Stimulated activated CD8-positive, alpha-beta memory T cell treated with anti-CD3 and anti-CD28 coated beads, Interleukin-7, amount 100 ng/mL, for 1 hour (primary cell): ENCODE measurements at regions not wholly inside any gene's neighbourhood (a gene's known extent, or its start where the extent isn't known, plus 50 kb on each side); places are given as distances from the start of the nearest gene placed in this dataset.
"Not testable (repeated sequence)": the region's sequence is repeated elsewhere in the genome, so short reads cannot be mapped to it uniquely, and the experiment has no call there.

Source experiments
- DNase-seq, 2 donors: peaks; one replicate each; pipeline ENCODE4 v3.0.0-alpha.2; 2020; ENCODE audit warnings: low read depth in 2 of 2

DNA sequence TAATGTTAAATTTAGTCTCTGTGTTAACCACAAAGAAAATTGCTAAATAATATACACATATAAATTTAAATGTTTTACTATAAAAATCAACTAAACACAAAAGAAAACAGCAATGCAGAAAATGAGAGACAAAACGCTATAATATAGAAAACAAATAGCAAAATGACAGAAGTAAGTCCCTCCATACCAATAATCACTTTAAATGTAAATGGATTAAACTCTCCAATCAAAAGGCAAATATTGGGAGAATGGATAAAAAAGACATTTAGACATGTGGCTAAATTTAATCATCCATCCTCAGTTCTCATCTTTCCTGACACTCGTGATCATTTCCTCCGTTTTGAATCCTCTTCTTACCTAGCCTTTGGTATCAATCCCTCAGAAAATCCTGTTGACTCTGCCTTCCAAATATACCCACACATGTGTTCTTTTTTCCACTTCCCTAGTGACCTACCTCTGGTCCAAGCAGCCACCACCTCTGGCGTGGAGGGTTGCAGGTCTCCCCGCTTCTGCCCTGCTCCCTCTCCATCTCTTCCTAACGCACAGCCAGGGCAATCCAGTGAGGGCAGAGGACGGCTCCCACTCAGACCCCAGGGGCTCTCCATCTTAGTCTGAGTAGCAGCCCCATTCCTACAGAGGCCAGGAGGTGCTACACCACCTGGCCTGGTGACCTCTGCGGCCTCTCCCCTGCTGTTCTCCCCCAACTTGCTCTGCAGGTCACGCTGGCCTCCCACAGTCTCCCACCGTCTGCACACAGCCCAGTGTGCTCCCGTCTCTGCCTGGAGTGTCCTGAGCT, 149.2 kb downstream of the RNASET2 start:
- no peak for DNase-seq

DNA sequence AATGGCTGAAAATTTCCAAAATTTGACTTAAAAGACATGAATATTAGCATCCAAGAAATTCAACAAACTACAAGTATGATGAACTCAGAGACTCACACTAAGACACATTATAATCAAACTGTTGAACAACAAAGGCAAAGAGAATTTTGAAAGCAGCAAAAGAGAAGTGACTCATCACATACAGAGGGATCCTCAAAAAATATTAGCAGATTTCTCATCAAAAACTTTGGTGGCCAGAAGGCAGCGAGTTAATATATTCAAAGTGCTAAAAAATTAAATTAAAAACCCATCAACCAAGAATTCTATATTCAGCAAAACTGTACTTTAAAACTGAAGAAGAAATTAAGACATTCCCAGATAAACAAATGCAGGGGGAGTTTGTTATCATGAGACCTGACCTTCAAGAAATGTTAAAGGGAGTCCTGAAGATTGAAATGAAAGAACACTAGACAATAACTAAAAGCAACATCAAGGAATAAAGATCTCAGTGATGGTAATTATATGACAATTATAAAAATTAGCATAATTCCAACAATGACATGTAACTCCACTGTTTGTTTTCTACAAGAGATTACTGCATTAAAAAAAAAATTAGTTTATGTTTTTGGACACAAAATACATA, 150.0 kb downstream of the RNASET2 start:
- no peak for DNase-seq

DNA sequence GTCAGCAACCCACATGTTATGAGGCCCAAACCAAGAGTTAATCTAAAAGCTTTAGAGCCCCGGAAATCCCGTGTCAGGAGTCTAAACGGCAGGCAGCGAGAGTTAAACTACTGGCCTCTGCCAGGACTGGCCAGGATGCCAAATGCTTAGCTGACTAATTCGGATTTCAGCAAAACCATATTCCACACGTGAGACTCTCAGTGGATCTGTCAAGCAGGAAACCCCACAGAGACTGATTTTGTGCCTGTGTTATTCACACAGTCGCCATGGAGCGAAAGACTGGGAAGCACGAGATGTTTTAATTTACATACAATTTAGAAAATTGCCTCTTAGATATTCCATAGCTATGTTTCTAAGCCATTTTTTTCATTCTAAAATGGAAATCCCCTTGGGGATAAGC, 152.9 kb downstream of the RNASET2 start:
- DNase-seq, result no peak

DNA sequence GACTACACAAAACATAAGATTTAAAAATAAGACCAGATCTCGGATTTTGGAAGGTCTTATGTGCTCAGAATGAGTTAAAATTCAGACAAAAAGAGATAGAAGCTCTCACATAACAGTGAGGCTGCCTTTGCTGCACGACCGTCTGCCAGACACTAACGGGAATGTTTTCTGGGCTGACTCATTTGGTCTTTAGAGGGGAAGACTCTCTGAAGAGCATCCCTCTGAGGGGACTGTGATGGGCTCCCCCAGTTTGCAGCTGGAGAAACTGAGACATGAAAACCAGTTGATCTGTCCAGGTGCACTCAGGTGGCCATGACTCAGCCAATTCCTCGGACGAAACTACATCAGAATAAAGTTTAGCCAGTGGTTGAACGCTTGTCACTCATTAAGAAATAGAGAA, 153.9 kb downstream of the RNASET2 start:
- DNase-seq, result no peak

DNA sequence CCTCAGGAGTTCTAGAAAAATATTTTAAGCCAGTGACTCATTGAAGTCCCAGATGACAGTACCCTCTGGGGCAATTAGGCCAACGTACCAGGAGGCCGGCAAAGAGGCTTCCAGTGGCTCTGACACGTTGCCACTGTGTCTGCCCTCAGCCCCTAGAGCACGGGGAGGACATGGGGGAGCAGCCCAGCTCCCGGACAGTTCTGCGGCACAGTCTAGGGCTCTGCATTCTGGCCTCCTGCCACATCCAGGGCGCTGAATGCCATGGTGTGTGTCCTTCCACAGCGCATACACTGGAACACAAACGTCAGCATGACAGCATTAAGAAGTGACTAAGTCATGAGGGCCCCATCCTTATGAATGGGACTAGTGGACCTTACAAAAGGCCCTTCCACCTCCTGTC, 156.2 kb downstream of the RNASET2 start:
- no peak for DNase-seq

DNA sequence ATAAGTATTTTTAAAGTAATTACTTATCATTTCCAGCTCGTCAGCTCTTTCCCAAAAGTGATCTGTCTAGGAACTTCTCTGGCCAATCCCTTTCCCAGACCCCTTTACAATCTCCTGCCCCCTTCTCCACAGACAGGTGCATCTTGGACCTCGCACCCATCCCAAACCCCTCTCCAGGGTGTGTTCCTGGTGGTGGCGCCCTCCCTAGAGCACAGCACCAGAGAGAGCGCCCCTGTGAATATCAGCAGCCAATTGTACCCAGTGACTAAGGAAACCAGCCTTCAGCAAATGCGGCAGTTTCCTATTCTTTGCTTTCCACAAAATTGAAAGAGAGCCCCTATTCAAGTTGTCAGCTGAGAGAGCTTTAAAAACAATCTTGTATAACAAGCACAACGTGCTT, 157.7 kb downstream of the RNASET2 start:
- DNase-seq, result no peak

DNA sequence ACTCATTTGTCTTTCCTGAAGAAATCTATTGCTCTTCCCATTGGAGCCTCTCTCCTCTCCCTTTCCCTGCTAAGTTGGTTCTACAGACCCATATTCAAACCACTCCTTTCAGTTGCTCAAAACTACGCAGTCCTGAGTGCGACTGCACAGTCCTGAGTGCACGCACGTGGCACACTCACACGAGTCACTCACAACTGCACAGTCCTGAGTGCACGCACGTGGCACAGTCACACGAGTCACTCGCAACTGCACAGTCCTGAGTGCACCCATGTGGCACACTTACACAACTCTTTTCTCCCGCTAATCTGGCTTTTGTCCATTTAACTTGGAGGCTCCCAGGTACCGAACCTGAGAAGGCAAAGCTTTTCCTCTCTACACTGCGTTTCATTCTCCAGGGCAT, 159.7 kb downstream of the RNASET2 start:
- DNase-seq, result no peak

DNA sequence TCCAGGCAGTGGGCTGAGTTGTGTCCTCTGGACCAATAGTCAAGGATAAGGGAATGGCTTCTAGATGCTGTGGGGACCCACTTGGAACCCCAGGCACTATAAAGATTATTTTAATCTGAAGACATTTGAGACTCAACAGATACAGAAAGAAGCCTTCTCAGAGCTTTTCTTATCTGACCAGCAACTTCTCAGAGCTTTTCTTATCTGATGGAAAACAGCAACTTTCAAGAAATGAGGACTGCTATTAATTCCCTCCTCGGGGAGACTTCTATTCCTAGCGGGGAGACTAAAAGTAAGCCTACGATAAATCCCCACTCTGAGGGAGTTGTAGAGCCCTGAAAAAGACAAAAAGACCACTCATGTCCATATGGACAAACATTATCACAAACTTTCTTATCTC, 160.5 kb downstream of the RNASET2 start:
- no peak for DNase-seq

DNA sequence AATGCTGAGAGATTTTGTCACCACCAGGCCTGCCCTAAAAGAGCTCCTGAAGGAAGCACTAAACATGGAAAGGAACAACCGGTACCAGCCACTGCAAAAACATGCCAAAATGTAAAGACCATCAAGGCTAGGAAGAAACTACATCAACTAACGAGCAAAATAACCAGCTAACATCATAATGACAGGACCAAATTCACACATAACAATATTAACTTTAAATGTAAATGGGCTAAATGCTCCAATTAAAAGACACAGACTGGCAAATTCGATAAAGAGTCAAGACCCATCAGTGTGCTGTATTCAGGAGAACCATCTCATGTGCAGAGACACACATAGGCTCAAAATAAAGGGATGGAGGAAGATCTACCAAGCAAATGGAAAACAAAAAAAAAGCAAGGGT, 163.8 kb upstream of the RPS6KA2 start:
- DNase-seq, result not testable (repeated sequence)

DNA sequence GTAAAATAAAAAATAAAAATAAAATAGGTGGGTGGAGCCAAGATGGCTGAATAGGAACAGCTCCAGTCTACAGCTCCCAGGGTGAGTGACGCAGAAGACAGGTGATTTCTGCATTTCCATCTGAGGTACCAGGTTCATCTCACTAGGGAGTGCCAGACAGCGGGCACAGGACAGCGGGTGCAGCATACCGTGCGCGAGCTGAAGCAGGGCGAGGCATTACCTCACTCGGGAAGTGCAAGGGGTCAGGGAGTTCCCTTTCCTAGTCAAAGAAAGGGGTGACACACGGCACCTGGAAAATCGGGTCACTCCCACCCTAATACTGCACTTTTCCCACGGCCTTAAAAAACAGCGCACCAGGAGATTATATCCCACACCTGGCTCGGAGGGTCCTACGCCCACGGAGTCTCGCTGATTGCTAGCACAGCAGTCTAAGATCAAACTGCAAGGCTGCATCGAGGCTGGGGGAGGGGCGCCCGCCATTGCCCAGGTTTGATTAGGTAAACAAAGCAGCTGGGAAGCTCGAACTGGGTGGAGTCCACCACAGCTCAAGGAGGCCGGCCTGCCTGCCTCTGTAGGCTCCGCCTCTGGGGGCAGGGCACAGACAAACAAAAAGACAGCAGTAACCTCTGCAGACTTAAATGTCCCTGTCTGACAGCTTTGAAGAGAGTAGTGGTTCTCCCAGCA, 161.9 kb upstream of the RPS6KA2 start:
- DNase-seq, result not testable (repeated sequence)

DNA sequence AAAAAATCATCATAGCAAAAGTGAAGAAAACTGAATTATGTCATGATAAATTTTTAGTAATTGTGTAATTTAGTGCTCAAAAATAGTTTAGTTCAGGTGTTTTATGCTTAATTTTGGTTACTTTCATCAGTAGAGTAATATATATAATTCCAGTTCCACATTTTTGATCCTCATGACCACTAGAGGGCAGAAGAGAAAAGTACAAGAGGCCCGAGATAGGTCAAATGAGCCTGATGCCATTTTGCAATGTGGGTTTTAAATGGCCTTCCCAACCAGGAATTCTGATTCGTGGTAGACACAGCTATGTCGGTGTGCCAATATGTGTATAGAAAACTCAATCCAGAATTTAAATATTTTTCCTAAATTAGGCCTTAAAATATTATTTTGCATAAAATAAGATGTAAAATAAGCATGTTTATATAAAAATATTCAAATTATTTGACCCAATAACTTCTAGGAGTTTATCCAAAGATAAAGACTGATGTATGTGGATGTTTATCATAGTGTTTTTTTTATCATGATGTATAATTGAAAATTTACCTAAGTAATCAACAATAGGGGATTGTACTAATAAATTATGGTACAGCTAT, 159.7 kb upstream of the RPS6KA2 start:
- no peak for DNase-seq

DNA sequence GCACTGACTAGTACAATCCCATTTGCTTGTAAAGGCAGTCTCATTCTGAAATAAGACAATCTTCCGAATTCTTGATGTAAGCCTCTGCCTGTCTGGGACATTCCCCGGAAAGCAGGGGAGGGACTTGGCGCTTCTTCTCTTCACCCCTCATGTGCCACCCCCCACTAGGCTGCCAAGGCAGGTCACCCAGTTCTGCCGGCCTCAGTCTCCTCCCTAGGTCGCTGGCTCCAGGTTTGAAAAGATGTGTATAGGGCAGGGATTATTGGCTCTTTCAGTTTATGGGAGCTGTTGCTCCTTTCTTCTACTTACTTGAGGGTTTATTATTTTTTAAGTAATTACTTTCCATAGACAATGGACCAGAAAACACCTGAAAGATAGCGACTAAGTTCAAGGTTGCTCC, 158.1 kb upstream of the RPS6KA2 start:
- DNase-seq, result no peak

DNA sequence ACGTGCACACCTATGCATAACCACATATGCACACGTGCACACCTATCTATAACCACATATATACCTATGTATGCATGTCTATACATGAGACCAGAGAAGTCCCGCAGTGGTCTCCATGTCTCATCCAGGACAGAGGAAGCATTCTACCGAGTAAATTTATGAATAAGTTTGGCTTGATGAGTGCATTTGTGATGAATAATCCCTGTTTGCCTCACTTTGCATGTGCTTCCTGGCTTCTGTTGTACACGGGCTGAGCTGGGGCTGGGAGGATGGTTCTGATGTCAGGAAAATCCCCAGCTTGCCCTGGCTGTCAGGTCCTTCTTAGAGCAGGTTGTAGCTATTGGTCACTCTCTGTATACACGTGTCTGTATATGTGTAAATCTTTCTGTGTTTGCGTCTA, 157.6 kb upstream of the RPS6KA2 start:
- no peak for DNase-seq

DNA sequence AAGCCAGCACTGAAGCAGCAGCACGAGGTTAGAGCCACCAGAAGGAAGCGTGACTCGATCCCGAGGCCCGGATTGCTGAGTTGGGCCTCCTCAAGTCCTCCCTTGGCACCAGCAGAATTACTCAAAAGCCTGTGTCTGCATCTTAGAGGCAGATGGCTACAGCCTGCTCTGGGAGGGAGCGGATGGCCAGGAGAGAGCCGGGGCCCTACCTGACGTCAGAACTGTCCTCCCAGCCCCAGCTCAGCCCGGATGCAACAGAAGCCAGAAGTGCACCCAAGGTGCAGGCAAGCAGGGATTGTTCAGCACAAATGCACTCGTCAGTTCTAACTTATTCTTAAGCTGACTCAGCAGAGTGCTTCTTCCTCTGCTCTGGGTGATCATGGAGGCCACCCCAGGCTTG, 155.5 kb upstream of the RPS6KA2 start:
- no peak for DNase-seq

DNA sequence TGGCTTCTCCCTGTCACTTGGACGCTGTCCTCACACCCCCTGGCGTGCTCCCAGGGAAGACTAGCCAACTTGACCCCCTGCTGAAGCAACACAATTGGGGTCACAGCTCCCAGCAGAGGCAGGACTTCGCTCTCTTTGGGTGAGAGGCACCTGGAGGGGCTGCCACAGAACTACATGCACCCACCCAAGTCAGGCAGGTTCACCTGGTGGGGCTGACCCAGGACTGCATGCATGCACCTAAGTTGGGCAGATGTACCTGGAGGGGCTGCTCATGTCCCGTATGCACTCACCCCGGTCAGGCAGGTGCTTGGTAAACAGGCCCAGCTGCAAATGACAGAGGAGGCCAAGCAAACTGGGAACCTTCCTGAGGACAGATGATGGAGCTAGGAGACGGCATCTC, 154.3 kb upstream of the RPS6KA2 start:
- no peak for DNase-seq

DNA sequence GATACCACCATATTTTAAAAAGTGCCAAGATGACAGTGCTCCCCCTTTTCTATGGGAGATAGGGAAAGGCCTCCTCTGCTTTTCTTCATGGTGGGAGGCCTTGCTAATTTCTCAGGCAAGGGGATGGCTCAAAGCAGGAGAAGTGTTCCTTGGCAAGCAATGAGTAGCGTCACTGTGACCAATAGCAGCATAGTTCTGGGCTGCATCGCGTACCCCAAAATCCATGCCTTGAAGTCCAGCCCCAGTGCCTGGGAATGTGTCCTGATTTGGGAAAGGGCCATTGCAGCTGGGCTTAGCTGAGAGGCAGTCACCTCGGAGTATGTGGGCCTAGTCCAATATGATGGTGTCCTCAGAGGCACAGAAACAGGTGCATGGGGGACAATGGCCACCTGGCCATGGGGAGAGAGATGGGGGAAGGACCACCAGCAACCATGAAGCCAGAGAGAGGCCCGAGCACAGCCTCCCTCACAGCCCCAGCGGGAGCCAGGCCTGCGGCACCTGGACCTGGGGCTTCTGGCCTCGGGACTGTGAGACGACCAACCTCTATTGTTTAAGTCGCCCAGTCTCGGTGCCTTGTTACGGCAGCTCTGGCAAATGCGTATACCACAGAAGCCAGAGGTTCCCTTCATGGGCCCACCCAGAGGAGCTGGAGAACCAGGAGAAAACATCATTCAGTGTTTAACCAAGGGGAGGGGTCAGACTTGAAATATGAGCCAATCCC, 153.1 kb upstream of the RPS6KA2 start:
- DNase-seq, result no peak

DNA sequence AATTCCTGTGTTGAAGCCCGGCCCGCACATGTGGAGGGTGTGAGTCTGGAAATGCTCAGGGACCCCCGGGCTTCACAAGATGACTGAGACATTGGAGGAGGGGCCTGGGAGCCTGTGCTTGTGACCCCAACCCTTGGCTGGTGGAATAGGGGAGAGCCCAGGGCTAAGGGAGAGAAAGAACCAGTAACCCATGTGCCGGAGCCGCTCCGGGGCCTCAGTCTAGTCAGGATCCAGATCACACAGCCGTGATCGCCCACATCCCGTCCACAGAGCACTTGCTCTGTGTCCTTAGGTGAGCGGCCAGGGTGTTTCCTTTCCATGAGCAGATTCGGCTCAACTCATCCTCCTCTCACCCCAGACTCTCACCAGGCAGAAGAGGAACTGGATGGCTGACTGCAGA, 152.3 kb upstream of the RPS6KA2 start:
- no peak for DNase-seq

DNA sequence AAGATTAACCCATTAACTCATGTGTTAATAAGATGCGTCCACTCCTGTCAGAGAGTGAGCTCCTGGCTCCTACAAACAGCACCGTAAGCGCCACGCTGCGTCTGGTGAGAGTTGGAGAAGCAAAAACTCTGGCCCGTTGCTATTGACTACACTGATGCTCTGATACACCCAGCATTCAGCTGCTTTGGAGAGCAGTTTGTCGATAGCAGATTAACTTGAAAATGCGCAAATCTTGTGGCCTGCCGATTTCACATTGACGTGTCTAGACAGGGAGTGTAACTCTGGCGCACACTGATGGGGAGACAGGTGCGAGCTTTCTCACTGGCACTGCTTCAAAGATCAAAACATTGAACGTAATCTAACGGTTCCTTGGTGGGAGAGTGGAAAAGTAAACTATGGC, 151.7 kb upstream of the RPS6KA2 start:
- no peak for DNase-seq

DNA sequence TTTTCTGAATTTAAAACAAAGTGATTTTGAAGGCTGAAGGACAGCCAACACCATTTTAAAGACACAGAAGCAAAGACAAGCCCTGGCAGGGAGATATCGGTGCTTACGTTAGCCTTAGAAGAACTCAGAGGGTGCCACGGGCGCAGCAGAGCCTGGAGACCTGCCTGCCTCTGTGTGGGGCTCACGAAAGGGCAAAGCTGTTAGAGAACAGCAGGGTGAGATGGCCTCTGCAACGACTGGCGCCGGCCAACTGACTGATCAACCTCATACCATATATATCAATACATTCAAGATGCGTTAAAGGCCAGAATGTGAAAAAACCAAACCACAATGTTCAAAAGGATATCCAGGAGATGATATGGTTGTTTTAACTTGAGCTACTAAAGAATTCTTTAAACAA, 151.0 kb upstream of the RPS6KA2 start:
- no peak for DNase-seq

DNA sequence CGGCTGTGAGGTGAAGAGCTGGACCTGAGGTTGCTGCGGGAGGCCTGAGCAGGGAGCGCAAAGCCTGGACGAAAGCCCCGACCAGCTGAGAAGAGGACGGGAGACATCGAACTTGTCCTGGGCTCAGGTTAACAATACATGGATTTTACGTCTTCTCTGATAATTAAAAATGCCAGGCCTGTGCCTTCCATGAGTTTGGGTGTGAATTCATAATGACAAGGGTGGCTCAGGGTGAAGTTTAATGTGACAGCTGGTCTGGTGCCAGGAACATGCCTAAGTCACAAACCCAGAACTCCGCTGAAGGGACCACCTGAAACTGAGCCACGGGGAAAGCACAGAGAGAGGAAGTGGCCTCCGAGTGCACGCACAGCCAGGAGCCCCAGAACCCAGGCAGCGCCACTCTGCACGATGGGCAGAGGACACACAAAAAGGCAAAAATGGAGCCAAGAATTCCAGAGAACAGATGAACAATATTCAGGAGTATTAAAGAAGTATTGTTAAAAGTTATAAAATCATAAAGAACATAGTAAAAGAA, 150.1 kb upstream of the RPS6KA2 start:
- no peak for DNase-seq

DNA sequence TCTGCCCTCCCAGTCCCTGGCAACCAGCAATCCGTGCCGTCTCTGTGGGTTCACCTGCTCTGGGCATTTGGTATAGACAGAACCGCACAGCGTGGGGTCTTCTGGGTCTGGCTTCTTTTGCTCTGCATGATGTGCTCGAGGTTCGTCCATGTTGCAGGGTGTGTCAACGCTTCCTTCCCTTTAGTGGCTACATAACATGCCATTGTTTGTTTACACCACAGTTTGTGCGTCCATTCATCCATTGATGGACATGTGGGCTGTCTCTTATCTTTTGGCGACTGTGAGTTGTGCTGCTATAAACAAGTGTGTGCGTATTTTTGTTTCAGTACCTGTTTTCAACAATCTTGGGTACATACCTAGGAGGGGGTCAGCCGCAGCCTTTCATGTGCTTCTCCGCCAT, 149.5 kb upstream of the RPS6KA2 start:
- DNase-seq, result no peak

DNA sequence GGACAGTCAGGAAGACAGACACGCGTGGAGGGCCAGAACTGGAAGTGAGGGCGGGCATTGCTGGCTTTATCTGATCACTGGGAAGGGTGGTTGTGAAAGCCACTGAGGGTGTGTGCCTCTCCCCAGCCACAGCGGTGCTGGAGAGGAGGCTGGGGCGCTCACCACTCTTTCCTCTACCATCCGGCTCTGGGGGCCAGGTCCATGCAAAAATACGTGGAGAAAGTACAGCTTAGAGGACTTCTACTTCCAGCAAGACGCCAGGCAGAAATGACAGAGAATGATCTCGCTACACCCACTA, 148.8 kb upstream of the RPS6KA2 start:
- no peak for DNase-seq
